ENCODE measurements at regions not wholly inside any gene's neighbourhood (a gene's known extent, or its start where the extent isn't known, plus 50 kb on each side); places are given as distances from the start of the nearest gene placed in this dataset.
"Not testable (repeated sequence)": the region's sequence is repeated elsewhere in the genome, so short reads cannot be mapped to it uniquely, and the experiment has no call there.

DNA sequence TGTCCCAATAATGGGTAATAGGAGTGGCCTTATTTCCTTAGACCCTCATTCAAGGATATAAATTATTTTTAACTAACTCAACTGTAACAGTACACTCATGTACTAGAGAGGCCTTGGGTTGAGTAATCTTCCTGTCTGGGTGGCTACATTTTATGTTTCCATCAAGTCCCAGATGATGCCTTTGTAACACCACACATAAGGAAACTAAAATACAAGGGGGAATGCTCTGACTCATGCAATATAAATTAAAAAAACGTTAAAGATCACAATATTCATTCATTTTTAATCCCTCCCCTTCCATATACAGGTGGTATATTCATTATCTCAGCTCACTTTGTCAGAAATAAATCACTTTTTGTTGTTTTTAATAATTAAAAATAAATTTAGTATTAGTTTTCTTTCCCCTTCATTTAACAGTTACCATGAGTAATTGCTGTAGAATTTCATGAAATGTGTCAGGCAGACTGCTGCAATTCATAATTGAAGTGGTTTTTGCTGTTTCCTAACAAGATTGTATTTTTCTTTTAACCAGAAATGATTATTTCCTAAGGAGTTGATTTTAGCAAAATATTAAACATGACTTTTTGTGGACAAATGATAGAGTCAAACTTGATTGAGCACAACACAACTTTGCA is 1403.6 kb downstream of the SUCLG1 start:
- DNase-seq (ENCODE audit: low spot score), result no peak

DNA sequence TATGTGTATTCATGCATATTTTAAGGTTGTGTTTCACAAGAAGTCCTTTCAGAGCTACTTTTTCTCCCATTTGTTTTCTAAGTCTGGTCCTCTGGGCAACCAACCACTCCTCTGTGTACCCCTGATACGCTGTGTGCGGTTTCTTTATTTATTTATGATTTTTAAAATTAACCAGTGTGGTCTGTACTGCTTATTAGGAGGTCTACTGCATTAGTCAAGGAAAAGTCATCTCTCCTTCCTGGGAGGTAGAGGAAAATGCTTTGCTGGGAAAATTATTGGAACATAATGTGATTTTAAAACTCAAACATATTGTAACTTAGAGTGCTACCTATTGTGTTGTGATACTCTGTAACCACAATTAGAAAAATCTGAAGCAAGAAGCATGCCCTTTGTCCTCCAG is 1404.3 kb downstream of the SUCLG1 start:
- no peak for DNase-seq (ENCODE audit: low spot score)

DNA sequence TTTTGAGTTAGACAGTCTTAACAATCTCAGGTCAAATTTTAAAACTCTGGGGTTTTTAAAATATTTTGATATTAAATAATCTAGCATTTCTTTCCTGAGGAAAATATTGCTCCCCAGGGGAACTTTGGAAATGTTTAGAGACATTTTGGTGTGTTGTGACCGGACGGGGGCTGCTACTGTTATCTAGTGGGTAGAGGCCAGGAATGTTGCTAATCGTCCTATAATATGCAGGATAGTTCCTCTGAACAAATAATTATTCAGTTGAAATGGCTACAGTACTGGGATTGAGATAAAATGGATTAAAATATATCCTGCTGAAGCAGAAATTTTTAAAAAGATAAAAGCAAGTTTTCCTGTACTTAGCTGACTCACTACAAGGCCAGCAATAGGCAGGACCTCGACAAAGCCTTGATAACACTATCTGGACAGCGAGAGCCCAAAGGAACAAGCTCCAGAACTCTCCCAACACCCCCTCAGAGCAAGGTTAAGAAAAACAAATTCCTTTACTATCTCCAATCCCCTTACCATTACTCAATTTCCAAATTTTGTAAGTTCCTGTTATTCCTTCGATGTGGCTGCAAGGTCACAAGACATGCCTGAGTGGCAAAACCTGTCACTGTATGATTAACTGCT is 1407.4 kb downstream of the SUCLG1 start:
- DNase-seq (ENCODE audit: low spot score), result no peak

DNA sequence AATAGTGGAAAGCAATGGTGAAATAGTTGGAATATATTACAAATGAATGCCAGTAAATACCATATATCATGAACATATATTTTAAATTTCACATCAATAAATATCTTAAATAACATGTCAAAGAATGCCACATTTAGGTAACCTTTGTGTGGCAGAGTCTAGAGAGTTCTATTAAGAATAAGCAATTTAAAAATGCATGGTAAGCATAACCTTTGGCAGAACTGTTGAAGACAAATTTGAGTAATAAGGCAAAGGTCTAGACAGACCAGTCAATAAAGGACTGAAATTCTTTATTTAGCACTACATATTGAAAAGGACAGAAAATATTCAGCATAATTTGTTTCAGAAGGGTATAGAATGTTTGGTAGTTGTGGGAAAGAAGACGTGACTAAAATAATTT is 1417.0 kb downstream of the SUCLG1 start:
- no peak for DNase-seq (ENCODE audit: low spot score)

DNA sequence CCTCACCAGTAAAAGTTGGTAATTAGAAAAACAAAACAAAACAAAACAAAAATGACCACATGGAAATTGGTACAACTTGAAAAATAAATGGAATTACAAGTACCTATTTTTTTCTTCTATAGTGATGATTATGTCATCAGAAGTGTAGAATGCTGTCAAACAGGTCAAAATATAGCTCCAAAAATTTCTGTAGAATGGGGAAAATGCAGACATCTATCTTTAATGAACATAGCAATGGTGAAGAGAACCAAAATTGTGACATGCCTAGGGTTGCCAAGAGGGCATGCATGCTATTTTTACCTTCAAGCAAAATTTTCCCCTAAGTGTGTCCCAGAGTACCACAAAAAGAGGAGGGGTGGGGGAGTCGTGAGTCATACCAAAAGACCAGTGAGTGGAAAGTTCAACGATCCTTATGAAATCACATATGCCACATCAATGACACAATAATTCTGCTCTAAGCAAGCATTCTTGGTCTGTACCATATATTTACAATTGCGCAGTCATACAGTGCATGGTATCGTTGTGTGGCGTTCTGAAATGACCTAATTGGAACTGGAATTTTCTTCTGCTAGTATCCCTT is 1436.4 kb downstream of the SUCLG1 start:
- no peak for DNase-seq (ENCODE audit: low spot score)

DNA sequence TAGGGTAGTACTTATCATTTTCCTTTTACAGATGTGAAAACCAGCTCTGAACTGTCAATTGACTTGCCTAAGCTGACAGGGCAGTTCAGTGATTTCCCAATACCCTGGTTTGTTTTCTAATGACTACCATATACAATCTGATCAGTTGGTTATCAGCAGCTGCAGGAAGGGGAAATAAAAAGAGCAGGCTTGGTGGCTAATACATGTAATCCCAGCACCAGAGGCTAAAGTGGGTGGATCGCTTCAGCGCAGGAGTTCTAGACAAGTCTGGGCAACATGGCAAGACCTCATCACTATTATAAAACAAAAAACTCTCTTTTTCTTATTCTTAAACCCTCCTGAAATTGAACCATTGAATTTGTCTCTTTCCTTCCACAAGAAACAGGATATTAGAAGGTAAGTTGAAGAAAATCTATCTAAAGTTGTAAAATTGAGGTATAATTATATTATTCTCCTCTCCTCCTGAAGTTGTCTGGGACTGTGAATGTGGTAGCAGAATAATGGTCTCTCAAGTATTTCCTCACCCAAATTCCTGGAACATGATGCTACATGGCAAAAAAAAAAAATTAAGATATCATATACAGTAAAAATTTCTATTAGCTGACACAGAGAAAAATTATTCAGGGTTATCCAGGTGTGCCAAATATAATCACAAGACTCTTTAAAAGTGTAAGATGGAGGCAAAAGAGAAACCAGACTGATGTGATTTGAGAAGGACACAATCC is 1441.6 kb downstream of the SUCLG1 start:
- DNase-seq (ENCODE audit: low spot score), result no peak

DNA sequence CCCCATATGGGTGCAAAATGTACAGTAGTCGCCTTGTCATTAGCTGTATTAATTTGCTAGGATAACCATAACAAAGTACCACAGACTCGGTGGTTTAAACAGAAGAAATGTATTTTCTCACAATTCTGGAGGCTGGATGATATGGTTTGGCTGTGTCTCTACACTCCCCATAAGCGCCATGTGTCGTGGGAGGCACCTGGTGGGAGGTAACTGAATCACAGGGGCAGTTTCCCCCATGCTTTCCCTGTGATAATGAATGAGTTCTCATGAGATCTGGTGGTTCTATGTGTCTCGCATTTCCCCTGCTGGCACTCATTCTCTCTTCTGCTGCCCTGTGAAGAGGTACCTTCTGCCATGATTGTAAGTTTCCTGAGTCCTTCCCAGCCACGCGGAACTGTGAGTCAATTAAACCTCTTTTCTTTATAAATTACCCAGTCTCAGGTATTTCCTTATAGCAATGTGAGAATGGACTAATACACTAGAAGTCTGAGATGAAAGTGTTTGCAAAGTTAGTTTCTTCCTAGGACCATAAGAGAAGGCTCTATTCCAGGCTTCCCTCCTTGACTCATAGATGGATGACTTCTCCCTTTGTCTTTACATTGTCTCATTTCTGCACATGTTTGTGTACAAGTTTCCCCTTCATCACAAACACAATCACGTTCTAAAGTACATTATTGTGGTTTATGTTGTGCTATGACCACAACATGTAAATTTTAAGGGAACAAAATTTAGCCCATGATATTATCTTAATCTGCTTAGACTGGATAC is 1442.6 kb downstream of the SUCLG1 start:
- DNase-seq (ENCODE audit: low spot score), result no peak

DNA sequence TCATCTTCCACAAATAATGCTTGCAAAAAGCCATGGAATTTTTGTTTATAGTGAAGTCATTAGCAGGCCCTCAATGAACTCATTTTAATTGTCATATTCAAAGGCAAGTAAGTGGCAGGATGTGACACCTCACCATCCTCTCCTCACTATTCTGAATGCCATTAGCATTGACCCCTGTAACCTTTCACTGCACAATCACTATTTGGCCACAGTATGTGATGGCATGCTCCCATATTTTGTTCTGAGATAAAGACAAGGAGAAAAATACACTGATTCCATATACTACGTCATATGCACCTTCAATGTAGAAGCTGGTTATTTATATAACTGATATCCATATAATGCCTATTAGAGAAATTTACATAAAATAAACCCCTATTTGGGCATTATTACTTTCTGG is 1443.2 kb downstream of the SUCLG1 start:
- no peak for DNase-seq (ENCODE audit: low spot score)

DNA sequence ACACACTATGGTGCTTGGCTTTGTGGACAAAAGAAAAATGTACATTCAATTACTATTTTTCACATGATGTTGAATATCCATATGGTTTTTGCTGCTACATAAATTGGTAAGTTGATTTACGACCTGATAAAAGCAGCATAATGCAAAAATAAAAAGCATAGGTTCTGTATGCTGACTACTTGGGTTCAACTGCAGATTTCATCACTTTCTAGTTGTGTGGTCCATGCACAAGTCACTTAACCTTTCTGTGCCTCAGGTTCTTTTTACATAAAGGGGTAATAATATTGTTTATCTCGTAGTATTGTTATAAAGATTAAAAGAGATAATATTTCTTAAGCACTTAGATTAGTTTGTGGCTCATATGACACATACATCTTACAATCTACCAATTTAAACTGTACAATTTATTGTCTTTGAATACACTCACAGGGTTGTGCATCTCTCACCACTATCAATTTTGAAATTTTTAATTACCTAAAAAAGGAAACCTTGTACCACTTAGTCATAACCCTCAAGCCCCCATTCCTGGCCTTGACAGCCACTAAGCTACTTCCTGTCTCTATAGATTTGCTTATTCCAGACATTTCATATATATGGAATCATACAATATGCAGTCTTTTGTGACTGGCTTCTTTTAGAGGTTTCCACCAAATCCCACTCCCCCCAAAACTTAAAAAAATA is 1443.9 kb downstream of the SUCLG1 start:
- no peak for DNase-seq (ENCODE audit: low spot score)

DNA sequence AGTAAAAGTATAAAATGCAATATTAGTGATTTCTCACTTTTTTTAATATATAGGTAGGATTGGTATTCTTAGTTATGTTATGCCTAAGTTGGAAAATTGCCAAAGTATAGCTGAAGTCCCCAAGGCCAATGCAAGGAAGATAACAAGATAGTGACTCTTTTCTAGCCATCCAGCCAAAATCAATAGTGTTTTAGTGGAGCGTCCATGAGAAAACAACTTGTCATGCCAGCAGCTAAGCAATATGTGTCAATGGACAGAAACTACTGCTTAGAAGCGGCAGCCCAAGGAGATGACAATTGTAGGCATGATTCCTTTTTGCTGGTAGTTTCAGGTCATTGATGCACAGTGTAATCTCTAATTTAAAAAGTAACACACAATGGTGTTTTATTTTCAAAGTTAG is 1444.6 kb downstream of the SUCLG1 start:
- DNase-seq (ENCODE audit: low spot score), result no peak

DNA sequence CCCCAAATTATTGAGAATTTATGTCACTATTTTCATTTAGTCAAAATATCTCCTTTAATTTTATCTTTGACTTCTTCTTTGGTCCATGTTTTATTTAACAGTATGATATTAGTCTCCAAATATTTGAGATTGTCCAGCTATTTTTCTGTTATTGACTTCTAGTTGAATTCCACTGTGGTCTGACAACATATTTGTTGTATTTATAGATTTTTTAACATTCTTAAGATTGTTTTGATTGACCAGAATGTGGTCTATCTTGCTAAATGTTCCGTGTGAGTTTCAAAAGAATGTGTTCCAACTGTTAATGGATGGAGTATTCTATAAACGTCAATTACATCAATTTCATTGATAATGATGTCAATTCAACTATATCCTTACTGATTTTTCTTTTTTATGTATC is 1452.1 kb downstream of the SUCLG1 start:
- no peak for DNase-seq (ENCODE audit: low spot score)

DNA sequence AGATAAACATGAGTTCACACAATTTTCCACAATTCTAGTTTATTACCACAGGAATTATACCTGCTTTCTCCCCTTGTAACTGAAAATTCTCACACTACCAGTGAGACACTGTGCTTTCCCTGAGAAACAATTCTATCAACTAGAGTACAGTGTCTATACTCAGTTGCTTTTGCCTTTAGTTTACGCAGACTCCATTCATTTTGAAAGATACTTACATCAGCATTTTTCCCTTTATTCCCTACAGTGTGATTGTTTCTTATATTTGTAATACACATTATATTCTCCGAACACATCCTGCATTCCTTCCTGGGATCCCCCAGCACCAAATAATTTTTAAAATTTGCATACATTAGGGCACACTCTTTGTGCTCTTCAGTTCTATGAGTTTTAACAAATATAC is 1455.5 kb downstream of the SUCLG1 start:
- no peak for DNase-seq (ENCODE audit: low spot score)

DNA sequence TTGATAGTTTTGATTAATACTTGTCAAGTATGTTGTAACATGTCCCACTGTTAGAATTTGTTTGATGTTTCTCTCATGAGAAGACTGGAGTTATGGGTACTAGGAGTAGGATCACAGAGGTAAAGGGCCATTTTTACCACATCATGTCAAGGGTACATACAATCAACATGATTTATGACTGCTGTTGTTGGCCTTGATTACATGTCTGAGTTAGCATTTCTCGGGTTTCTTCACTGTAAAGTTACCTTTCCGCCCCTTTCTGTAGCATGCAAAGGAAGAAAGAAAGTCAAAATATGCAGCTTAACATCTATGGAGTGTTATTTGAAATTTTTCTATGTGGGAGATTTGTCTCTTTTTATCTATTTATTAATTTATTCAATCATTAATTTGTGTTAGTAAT is 1456.4 kb downstream of the SUCLG1 start:
- DNase-seq (ENCODE audit: low spot score), result no peak

DNA sequence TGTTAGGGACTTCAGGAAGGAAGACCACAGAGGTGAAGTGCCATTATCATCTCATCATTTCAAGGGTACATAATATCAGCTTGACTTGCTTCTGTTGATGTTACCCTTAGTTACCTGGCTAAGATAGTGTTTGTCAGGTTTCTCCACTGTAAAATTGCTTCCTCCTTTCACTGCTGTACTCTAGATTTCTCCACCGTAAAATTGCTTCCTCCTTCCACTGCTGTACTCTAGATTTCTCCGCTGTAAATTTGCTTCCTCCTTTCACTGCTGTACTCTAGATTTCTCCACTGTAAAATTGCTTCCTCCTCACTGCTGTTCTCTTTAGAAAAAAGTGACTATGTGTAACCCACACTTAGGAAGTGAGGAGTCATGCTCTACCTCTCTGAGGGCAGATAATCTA is 1460.3 kb downstream of the SUCLG1 start:
- DNase-seq (ENCODE audit: low spot score), result no peak

DNA sequence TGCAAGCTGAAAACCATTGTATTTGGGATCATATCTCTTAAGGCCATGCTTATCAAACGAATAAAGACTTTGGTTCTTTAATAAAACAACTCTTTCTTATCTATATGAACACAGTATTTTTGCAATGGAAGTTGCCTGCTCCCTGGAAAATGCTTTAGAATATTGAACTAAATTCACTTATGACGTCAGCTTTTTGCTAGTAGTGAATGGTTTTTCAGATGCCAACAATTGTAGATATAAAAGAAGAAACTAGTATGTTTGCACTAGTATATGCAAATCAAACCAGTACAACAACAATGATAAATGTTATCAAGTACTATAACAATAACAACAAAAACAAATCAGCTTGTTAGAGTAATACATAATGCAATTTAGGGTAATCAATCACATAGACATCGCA is 1462.9 kb downstream of the SUCLG1 start:
- no peak for DNase-seq (ENCODE audit: low spot score)

DNA sequence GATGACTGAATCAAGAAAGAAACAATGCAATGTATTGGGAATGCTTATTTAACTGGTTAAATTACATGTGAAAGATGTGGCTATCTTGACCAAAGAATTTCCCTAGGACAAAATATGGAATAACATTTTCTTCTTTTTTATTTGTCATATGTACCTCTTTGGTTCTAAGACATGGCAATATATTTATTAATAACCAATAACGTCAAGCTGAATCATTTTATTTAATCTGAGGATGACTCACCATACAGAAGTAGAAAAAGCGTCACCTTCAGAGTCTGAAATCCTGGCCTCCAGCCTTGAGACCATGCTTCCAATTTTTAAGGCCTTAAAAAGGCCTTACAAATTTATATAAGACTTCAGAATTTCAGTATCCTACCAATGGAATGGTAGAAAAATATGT is 1464.9 kb downstream of the SUCLG1 start:
- no peak for DNase-seq (ENCODE audit: low spot score)

DNA sequence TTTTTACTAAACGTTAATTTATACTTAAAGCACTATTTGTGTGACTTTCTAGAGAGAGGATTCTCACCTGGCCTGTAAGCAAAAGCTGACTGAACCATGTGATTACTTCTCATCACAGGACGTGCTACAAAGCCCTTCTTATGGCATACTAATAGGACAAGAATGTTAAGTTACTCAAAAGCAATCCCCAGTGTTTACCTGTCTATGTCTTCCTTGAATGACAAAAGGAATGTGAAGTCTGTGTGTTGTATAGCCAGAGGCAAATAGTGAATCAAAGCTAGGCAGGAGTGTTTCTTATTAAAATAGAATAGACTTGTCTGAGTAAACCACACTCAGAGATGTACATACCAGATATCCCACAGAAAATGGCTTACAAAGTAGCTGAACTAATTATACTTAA is 1465.5 kb downstream of the SUCLG1 start:
- no peak for DNase-seq (ENCODE audit: low spot score)

DNA sequence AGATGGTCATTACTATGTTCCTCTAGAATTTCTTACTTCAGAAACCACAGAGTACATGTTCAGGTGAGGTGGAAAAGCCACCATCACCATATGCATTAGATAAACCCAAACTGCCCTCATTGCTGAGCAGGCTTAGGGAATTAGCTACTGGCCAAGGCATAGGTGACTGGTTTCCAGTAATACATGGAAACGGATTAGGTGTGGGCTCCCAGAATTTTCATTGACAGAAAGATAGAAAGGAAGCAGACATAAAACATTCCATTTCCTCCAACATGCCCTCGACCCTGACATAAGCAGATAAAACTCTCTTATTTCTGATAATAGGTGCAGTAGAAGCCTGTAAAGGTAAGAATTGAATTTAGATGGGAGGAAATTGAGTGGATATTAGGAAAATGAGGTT is 1466.1 kb downstream of the SUCLG1 start:
- no peak for DNase-seq (ENCODE audit: low spot score)

DNA sequence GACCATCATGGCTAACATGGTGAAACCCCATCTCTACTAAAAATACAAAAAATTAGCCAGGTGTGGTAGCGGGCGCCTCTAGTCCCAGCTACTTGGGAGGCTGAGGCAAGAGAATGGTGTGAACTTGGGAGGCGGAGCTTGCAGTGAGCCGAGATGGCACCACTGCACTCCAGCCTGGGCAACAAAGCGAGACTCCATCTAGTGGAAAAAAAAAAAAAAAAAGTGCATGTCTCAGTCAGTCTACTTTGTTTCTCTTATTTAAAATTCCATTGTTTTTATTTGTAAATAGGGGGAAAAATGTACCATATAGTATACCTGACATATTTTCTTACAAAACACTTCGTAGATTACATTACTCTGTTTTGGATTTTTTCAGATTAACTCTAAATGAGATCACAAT is 1471.4 kb downstream of the SUCLG1 start:
- DNase-seq (ENCODE audit: low spot score), result not testable (repeated sequence)

DNA sequence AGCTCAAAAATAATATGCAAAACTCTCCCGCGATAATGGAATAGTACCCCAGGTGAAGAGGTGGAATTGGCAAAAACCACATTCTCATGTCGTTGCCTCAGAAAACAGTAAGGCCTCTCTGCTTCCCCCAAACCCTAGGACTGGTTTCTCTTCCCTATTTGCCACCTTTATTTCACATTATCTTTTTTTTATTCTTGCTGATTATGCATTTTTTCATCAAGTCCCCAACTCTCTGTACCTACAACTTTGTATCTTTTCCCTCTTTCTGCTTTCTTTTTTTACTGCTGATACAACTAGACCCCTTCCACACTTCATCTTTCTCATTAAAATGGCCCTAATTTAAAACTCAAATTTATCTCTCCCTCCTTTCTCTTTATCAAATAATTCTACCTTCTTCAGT is 1472.2 kb downstream of the SUCLG1 start:
- no peak for DNase-seq (ENCODE audit: low spot score)

DNA sequence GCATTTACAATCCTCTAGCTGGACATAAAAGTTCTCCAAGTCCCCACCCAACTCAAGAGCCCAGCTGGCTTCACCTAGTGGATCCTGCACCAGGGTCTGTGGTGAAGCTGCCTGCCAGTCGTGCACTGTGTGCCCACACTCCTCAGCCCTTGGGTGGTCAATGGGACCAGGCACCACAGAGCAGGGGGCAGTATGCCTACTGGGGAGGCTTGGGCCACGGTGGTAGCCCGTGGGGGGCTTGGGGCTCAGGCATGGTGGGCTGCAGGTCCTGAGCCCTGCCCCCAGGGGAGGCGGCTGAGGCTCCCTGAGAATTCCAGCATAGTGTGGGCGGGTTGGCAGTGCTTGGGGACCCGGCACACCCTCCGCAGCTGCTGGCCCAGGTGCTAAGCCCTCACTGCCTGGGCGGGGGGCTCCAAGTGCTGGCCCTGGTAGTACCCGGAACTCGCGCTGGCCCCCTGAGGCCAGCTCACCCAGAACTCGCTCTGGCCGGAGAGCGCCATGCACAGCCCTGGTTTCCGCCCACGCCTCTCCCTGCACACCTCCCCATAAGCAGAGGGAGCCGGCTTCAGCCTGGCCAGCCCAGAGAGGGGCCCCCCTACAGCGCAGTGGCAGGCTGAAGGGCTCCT is 1473.4 kb downstream of the SUCLG1 start:
- DNase-seq (ENCODE audit: low spot score), result no peak

All from CD4-positive, alpha-beta T cell treated with Interleukin-6 at 100 ng/mL for 8 hours (primary cell).